Cardiac muscle cell (in vitro differentiated cells and primary cell): ENCODE measurements at regions not wholly inside any gene's neighbourhood (a gene's known extent, or its start where the extent isn't known, plus 50 kb on each side); places are given as distances from the start of the nearest gene placed in this dataset.

Experiments
- DNase-seq, 2 donors: peaks; one replicate each; pipeline versions ENCODE4 v3.0.0 to v3.0.0-alpha.2; 2010 to 2017; ENCODE audit warnings: low read depth in 1 of 2, low spot score in 1 of 2
- H3K27ac ChIP-seq: fragments of 200-600 bp; sonication (generic); 2 replicates; pipeline ENCODE4 v1.5.1; 2016
- H3K27me3 ChIP-seq: fragments of 200-600 bp; sonication (generic); 2 replicates; pipeline ENCODE4 v1.6.0; 2016; ENCODE audit warnings: control low read depth
- H3K36me3 ChIP-seq: fragments of 200-600 bp; sonication (generic); 2 replicates; pipeline ENCODE4 v1.5.1; 2016; ENCODE audit warnings: control low read depth
- H3K4me1 ChIP-seq: fragments of 200-600 bp; sonication (generic); 2 replicates; pipeline ENCODE4 v1.8.1; 2017; ENCODE audit warnings: low read depth, mild to moderate bottlenecking, mixed run types
- H3K4me3 ChIP-seq: fragments of 200-600 bp; sonication (generic); 2 replicates; pipeline ENCODE4 v1.5.1; 2016; ENCODE audit warnings: mild to moderate bottlenecking
- H3K9me3 ChIP-seq: fragments of 200-600 bp; sonication (generic); 2 replicates; pipeline ENCODE4 v1.5.1; 2017; ENCODE audit warnings: low read depth, mild to moderate bottlenecking, control low read depth
- TF ChIP-seq, protein P1 (sequence below): IDR thresholded peaks from 2 replicates; pipeline ENCODE4 v1.5.1; 2012; ENCODE audit warnings: low read depth, mild to moderate bottlenecking, low read length

DNA sequence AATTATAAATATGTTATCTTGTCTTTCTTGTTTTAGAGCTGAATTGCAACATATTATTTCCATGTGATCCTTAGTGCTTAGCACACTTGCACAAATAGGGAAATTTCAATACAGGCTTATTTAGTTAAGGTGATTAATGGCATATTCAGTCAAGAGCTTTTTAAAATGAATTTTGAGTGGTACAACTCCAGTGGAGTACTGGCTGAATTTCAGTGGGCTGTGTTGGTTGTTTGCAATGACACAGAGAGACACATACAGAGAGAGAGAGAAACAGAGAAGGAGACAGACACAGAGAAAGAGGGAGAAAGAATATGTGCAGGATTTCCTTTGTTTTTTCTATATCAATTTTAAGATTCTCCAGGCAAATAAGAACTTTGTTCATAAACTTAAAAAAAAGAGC, 766.9 kb downstream of the DNAJB9 start:
- Histone ChIP-seq H3K36me3 (no peaks in the 10 kb centered on the region), H3K27ac (no peak overlapping the region), H3K4me3 (no peak overlapping the region), H3K9me3 (no peaks in the 10 kb centered on the region), H3K27me3 (no peaks in the 10 kb centered on the region), H3K4me1 (no peaks in the 10 kb centered on the region)
- no peak for DNase-seq
- TF ChIP-seq, protein P1, sequence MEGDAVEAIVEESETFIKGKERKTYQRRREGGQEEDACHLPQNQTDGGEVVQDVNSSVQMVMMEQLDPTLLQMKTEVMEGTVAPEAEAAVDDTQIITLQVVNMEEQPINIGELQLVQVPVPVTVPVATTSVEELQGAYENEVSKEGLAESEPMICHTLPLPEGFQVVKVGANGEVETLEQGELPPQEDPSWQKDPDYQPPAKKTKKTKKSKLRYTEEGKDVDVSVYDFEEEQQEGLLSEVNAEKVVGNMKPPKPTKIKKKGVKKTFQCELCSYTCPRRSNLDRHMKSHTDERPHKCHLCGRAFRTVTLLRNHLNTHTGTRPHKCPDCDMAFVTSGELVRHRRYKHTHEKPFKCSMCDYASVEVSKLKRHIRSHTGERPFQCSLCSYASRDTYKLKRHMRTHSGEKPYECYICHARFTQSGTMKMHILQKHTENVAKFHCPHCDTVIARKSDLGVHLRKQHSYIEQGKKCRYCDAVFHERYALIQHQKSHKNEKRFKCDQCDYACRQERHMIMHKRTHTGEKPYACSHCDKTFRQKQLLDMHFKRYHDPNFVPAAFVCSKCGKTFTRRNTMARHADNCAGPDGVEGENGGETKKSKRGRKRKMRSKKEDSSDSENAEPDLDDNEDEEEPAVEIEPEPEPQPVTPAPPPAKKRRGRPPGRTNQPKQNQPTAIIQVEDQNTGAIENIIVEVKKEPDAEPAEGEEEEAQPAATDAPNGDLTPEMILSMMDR = no peak

GRCh38 chr7:109343678-109344077, 774.0 kb downstream of the DNAJB9 start:
- DNase-seq = peak in 1 of 2 donors; percentile 23
- TF ChIP-seq, protein P1 = no peak
- H3K4me3 ChIP-seq = no peak overlapping the region
- no peaks in the 10 kb centered on the region for H3K36me3 ChIP-seq
- H3K4me1 ChIP-seq = no peaks in the 10 kb centered on the region
- H3K27ac ChIP-seq = no peak overlapping the region
- no peaks in the 10 kb centered on the region for H3K9me3 ChIP-seq
- no peaks in the 10 kb centered on the region for H3K27me3 ChIP-seq

DNA sequence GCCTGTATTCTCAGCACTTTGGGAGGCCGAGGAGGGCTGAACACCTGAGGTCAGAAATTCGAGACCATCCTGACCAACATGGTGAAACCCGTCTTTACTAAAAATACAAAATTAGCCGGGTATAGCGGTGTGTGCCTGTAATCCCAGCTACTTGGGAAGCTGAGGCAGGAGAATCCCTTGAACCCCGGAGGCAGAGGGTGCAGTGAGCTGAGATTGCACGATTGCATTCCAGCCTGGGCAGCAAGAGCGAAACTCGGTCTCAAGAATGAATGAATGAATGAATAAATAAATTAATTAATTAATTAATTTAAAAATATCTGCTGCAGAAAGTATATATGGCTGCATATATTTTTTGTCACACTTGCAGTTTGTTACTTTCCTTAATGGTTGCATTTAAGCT, 781.8 kb downstream of the DNAJB9 start:
- no peaks in the 10 kb centered on the region for H3K36me3 ChIP-seq
- H3K27me3 ChIP-seq = no peaks in the 10 kb centered on the region
- H3K4me3 ChIP-seq = no peak overlapping the region
- H3K27ac ChIP-seq = no peak overlapping the region
- TF ChIP-seq, protein P1 = no peak
- H3K4me1 ChIP-seq = no peaks in the 10 kb centered on the region
- DNase-seq = no peak
- no peaks in the 10 kb centered on the region for H3K9me3 ChIP-seq

DNA sequence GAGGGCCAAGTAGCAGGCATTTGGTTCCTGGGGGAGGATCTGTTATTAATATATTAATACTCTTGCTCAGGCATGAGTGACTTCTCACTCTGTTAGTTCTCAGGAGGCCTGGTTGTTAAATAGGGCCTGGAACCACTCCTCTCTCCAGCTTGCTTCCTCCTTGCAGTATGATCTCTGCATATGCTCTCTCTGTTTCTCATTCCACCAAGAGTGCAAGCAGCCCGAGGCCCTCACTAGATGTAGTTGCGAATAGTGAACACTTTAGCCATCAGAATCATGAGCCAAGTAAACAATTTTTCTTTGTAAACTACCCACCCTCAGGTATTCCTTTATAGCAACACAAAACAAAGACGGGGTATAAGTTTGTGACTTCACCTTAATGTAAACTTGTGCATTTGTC, 784.3 kb downstream of the DNAJB9 start:
- Histone ChIP-seq H3K4me3 (no peak overlapping the region), H3K27ac (no peak overlapping the region), H3K4me1 (no peaks in the 10 kb centered on the region), H3K9me3 (no peaks in the 10 kb centered on the region), H3K36me3 (no peaks in the 10 kb centered on the region), H3K27me3 (no peaks in the 10 kb centered on the region)
- DNase-seq = peak in 1 of 2 donors; percentile 4
- TF ChIP-seq, protein P1 = no peak

- no peaks in the 10 kb centered on the region for H3K9me3 ChIP-seq
- no peaks in the 10 kb centered on the region for H3K4me1 ChIP-seq
- DNase-seq = no peak
- no peaks in the 10 kb centered on the region for H3K27me3 ChIP-seq
- no peak overlapping the region for H3K27ac ChIP-seq
- H3K4me3 ChIP-seq = no peak overlapping the region
- no peaks in the 10 kb centered on the region for H3K36me3 ChIP-seq
- TF ChIP-seq, protein P1 = no peak
Observed at GRCh38 chr7:109354552-109354951, 784.9 kb downstream of the DNAJB9 start.

DNA sequence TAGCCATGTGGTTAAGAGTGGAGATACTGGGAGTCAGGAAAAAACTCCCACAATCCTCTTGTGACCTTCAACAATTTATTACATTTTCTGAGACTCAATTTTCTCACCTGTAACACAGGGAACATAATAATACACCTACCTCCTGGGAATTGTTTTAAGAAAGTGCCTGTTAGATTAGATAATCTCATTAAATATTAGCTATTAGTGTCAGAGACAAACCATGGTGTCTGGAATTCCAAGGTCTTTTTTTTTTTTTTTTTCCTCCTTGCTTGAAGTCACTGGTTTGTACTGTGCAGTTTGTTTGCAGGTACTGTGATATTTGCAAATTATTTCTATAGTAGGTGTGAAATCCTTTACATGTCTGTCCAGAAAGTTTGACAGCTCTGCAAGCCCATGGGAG, 806.1 kb downstream of the DNAJB9 start:
- Histone ChIP-seq H3K36me3 (no peaks in the 10 kb centered on the region), H3K9me3 (no peaks in the 10 kb centered on the region), H3K27ac (no peak overlapping the region), H3K27me3 (no peaks in the 10 kb centered on the region), H3K4me3 (no peak overlapping the region), H3K4me1 (no peaks in the 10 kb centered on the region)
- TF ChIP-seq, protein P1 = no peak
- no peak for DNase-seq
